ENCODE measurements at regions not wholly inside any gene's neighbourhood (a gene's known extent, or its start where the extent isn't known, plus 50 kb on each side); places are given as distances from the start of the nearest gene placed in this dataset.

DNA sequence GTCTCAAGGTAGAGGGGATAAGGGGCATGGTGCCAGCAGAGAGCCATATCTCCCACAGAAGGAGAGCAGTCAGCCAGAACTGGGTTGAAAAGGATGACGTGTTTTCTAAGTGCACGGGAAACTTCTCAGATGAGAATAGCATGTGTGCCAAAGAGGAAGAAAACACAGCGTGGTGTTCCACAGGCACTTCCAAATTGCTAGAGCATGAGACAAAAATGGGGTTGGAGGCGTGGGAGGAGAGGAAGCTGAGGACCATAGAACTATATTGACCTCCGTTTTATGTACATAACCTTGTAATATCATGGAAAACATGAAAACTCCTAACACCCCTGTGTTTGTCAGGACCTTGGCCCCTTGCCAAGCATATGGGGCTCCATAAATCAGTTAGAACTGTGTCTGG is 682.7 kb upstream of the RAB6C start:
- H3K4me1 Mint-ChIP-seq: peaks cover 44% of the 10 kb centered on the region
- H3K27me3 Mint-ChIP-seq (ENCODE audit: low read depth): peaks cover 4% of the 10 kb centered on the region

DNA sequence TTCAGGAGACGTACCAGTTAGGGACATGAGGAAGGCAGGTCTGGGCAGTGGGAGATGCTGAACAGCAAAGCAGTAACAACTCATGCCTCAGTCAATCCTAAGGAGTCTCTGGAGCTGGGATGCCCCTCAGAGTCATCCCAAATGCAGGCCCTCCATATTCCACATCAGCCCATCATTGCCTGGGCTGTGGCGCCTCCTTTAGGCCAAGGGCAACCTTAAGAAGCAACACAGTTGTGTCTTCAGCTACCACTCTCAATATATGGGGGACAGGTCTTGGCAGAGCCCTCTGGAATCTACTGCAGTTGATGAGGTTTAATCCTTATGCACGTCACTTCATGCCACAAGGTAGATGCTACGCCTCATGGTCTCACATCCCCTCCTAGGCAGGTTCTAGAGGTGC is 682.0 kb upstream of the RAB6C start:
- H3K36me3 Mint-ChIP-seq (ENCODE audit: low read depth): no peaks in the 10 kb centered on the region
- H3K9me3 Mint-ChIP-seq: peaks cover 9% of the 10 kb centered on the region
- TF ChIP-seq CTCF (IDR thresholded peaks at IDR 0.05; ENCODE audit: unreplicated experiment in 3 of 3): peak in 1 of 3 experiments; percentile 16
- peaks cover 4% of the 10 kb centered on the region for H3K27me3 Mint-ChIP-seq (ENCODE audit: low read depth)
- no peak overlapping the region for H3K4me3 Mint-ChIP-seq
- peaks cover 50% of the 10 kb centered on the region for H3K4me1 Mint-ChIP-seq
- peak overlapping the region in 2 of 3 experiments; percentile 70 to 78 for H3K27ac Mint-ChIP-seq

More for the DNA sequence above, 682.7 kb upstream of the RAB6C start:
- no peak overlapping the region for H3K4me3 Mint-ChIP-seq
- H3K36me3 Mint-ChIP-seq (ENCODE audit: low read depth): no peaks in the 10 kb centered on the region
- TF ChIP-seq CTCF (IDR thresholded peaks at IDR 0.05; ENCODE audit: unreplicated experiment in 3 of 3): no peak
- peaks cover 9% of the 10 kb centered on the region for H3K9me3 Mint-ChIP-seq
- peak overlapping the region in 2 of 3 experiments; percentile 60 to 70 for H3K27ac Mint-ChIP-seq

DNA sequence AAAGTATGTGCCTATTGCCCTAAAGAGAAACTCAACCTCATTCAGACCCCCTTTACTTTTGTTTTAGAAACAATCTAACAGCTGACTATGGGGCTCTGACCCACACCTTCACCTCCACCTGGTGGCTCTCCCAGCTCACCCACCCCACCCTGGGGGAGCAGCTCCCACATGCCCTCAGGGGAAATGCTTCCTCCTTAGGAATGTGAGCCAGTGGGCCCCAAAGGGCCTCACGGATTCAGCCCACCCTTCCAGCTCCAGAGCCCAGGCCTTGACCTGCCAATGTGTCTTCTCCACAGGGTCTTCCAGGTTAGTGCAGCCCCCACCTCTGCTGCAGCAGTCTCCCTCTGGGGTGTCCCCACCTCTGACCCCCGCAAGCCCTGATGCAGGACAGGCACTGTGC is 680.1 kb upstream of the RAB6C start:
- H3K27me3 Mint-ChIP-seq (ENCODE audit: low read depth): peaks cover 4% of the 10 kb centered on the region
- H3K9me3 Mint-ChIP-seq: peaks cover 2% of the 10 kb centered on the region
- H3K4me1 Mint-ChIP-seq: peaks cover 62% of the 10 kb centered on the region
- no peaks in the 10 kb centered on the region for H3K36me3 Mint-ChIP-seq (ENCODE audit: low read depth)
- no peak for TF ChIP-seq CTCF (IDR thresholded peaks at IDR 0.05; ENCODE audit: unreplicated experiment in 3 of 3)
- H3K27ac Mint-ChIP-seq: peak overlapping the region in 1 of 3 experiments; percentile 70
- no peak overlapping the region for H3K4me3 Mint-ChIP-seq

GRCh38 chr2:129299756-129300155 is 679.7 kb upstream of the RAB6C start:
- H3K4me1 Mint-ChIP-seq: peaks cover 62% of the 10 kb centered on the region
- TF ChIP-seq CTCF (IDR thresholded peaks at IDR 0.05; ENCODE audit: unreplicated experiment in 3 of 3): no peak
- H3K9me3 Mint-ChIP-seq: no peaks in the 10 kb centered on the region
- H3K4me3 Mint-ChIP-seq: no peak overlapping the region
- H3K27ac Mint-ChIP-seq: no peak overlapping the region
- H3K36me3 Mint-ChIP-seq (ENCODE audit: low read depth): no peaks in the 10 kb centered on the region
- H3K27me3 Mint-ChIP-seq (ENCODE audit: low read depth): peaks cover 4% of the 10 kb centered on the region

- peaks cover 3% of the 10 kb centered on the region for H3K9me3 Mint-ChIP-seq
- peak overlapping the region in 2 of 3 experiments; percentile 71 to 86 for H3K27ac Mint-ChIP-seq
- no peaks in the 10 kb centered on the region for H3K36me3 Mint-ChIP-seq (ENCODE audit: low read depth)
- peaks cover 56% of the 10 kb centered on the region for H3K4me1 Mint-ChIP-seq
- H3K4me3 Mint-ChIP-seq: no peak overlapping the region
- no peak for TF ChIP-seq CTCF (IDR thresholded peaks at IDR 0.05; ENCODE audit: unreplicated experiment in 3 of 3)
- H3K27me3 Mint-ChIP-seq (ENCODE audit: low read depth): peaks cover 4% of the 10 kb centered on the region
These were observed 679.0 kb upstream of the RAB6C start for GRCh38 chr2:129300456-129300855.

DNA sequence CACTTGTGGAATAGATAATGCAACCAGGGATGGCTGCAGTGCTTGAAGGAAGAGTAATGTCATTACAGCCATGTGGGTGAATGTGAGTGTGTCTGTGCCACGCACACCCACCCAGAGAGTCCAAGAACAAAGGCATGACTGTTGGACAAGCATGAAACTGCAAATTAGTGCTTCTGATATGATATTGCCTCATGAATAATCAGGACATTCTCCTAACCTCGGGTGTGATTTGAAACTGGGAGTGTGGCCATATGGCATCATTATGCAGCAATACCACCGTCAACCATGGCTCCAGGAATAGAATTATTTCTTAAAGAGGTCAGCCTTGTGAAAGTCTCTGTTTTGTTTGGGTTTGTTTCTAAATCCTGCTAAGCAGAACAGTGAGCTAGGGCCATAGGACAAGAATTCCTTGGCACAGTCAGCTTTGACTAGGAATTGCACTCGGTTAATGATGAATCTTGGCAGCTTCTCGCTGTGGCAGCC is 678.0 kb upstream of the RAB6C start:
- H3K9me3 Mint-ChIP-seq: peaks cover 3% of the 10 kb centered on the region
- peaks cover 55% of the 10 kb centered on the region for H3K4me1 Mint-ChIP-seq
- H3K27ac Mint-ChIP-seq: peak overlapping the region in 2 of 3 experiments; percentile 71 to 86
- no peaks in the 10 kb centered on the region for H3K36me3 Mint-ChIP-seq (ENCODE audit: low read depth)
- no peak for TF ChIP-seq CTCF (IDR thresholded peaks at IDR 0.05; ENCODE audit: unreplicated experiment in 3 of 3)
- H3K4me3 Mint-ChIP-seq: no peak overlapping the region
- H3K27me3 Mint-ChIP-seq (ENCODE audit: low read depth): peaks cover 4% of the 10 kb centered on the region

Data from nephron (organoid).